Myocyte (in vitro differentiated cells): ENCODE measurements at regions not wholly inside any gene's neighbourhood (a gene's known extent, or its start where the extent isn't known, plus 50 kb on each side); places are given as distances from the start of the nearest gene placed in this dataset.

Experiments used
- DNase-seq: peaks from one replicate; pipeline ENCODE4 v3.0.0-alpha.2; 2012; ENCODE audit warnings: low read depth

- no peak for DNase-seq
Measured at GRCh38 chr22:47564651-47565434, 802.4 kb downstream of the TBC1D22A start.

- no peak for DNase-seq
Measured at GRCh38 chr22:47564158-47564450, 801.7 kb downstream of the TBC1D22A start.

GRCh38 chr22:47563406-47564157 lies 801.1 kb downstream of the TBC1D22A start:
- DNase-seq = no peak

GRCh38 chr22:47561766-47562165 lies 799.3 kb downstream of the TBC1D22A start:
- DNase-seq = no peak

GRCh38 chr22:47561115-47561675 lies 798.7 kb downstream of the TBC1D22A start:
- no peak for DNase-seq

GRCh38 chr22:47558828-47559700 lies 796.6 kb downstream of the TBC1D22A start:
- DNase-seq = no peak

- DNase-seq = no peak
Measured at GRCh38 chr22:47556473-47556872, 794.0 kb downstream of the TBC1D22A start.

GRCh38 chr22:47553436-47553835 lies 791.0 kb downstream of the TBC1D22A start:
- no peak for DNase-seq

GRCh38 chr22:47552541-47553205 lies 790.2 kb downstream of the TBC1D22A start:
- DNase-seq = no peak

GRCh38 chr22:47552024-47552423 lies 789.6 kb downstream of the TBC1D22A start:
- DNase-seq = no peak

GRCh38 chr22:47551431-47551775 lies 789.0 kb downstream of the TBC1D22A start:
- DNase-seq = peak; percentile 10

- DNase-seq = no peak
Measured at GRCh38 chr22:47550524-47551430, 788.3 kb downstream of the TBC1D22A start.

- DNase-seq = no peak
Measured at GRCh38 chr22:47549741-47550340, 787.4 kb downstream of the TBC1D22A start.

GRCh38 chr22:47548953-47549740 lies 786.7 kb downstream of the TBC1D22A start:
- DNase-seq = peak; percentile 20

GRCh38 chr22:47547881-47548650 lies 785.6 kb downstream of the TBC1D22A start:
- peak; percentile 92 for DNase-seq

GRCh38 chr22:47547239-47547661 lies 784.8 kb downstream of the TBC1D22A start:
- no peak for DNase-seq

- DNase-seq = no peak
Measured at GRCh38 chr22:47544696-47545095, 782.2 kb downstream of the TBC1D22A start.

GRCh38 chr22:47543447-47543846 lies 781.0 kb downstream of the TBC1D22A start:
- DNase-seq = no peak
